H9 (cell line): ENCODE measurements at regions not wholly inside any gene's neighbourhood (a gene's known extent, or its start where the extent isn't known, plus 50 kb on each side); places are given as distances from the start of the nearest gene placed in this dataset.

Experiments used
- DNase-seq: peaks from one replicate; pipeline ENCODE4 v3.0.0-alpha.2; 2017
- H2AFZ ChIP-seq: one replicate; pipeline ENCODE4 v1.6.1; 2013; ENCODE audit warnings: mild to moderate bottlenecking, low read length, control low read depth, moderate library complexity
- H2AK5ac ChIP-seq: 2 replicates; pipeline ENCODE4 v1.6.1; 2013; ENCODE audit warnings: low read length, control low read depth, mixed read lengths; ENCODE audit not compliant: insufficient read length
- H2BK120ac ChIP-seq: one replicate; pipeline ENCODE4 v1.6.1; 2013; ENCODE audit warnings: low read depth, mild to moderate bottlenecking, low read length, control low read depth, inconsistent platforms; ENCODE audit not compliant: poor library complexity, severe bottlenecking
- H2BK12ac ChIP-seq: 2 replicates; pipeline ENCODE4 v1.6.1; 2013; ENCODE audit warnings: low read length, control low read depth, mixed read lengths, low read depth; ENCODE audit not compliant: insufficient read length
- H2BK15ac ChIP-seq: 2 replicates; pipeline ENCODE4 v1.6.1; 2013; ENCODE audit warnings: low read depth, low read length, control low read depth
- H2BK20ac ChIP-seq: one replicate; pipeline ENCODE4 v1.6.1; 2013; ENCODE audit warnings: low read depth, mild to moderate bottlenecking, low read length, control low read depth, inconsistent platforms; ENCODE audit not compliant: poor library complexity, severe bottlenecking
- H2BK5ac ChIP-seq: 2 replicates; pipeline ENCODE4 v1.6.1; 2013; ENCODE audit warnings: low read length, control low read depth, mixed read lengths; ENCODE audit not compliant: insufficient read length
- H3K14ac ChIP-seq: 2 replicates; pipeline ENCODE4 v1.6.1; 2013; ENCODE audit warnings: low read length, control low read depth; ENCODE audit not compliant: insufficient read depth
- H3K18ac ChIP-seq: 2 replicates; pipeline ENCODE4 v1.6.1; 2013; ENCODE audit warnings: low read depth, mild to moderate bottlenecking, mixed read lengths, low read length, control low read depth; ENCODE audit not compliant: insufficient read length
- H3K23ac ChIP-seq: 2 replicates; pipeline ENCODE4 v1.6.1; 2013; ENCODE audit warnings: low read length, control low read depth, mixed read lengths, low read depth; ENCODE audit not compliant: insufficient read length
- H3K23me2 ChIP-seq: 2 replicates; pipeline ENCODE4 v1.6.1; 2013; ENCODE audit warnings: low read depth, mild to moderate bottlenecking, mixed read lengths, low read length, control low read depth; ENCODE audit not compliant: insufficient read length, poor library complexity, severe bottlenecking
- H3K27ac ChIP-seq: 2 replicates; pipeline ENCODE4 v1.5.1; 2013; ENCODE audit warnings: low read length, control low read depth, mixed read lengths, low read depth; ENCODE audit not compliant: insufficient read length
- H3K27me3 ChIP-seq: 2 replicates; pipeline ENCODE4 v1.6.1; 2013; ENCODE audit warnings: low read length, control low read depth, inconsistent platforms; ENCODE audit not compliant: insufficient read depth
- H3K4ac ChIP-seq: 2 replicates; pipeline ENCODE4 v1.6.1; 2013; ENCODE audit warnings: low read depth, mild to moderate bottlenecking, control low read depth, inconsistent platforms, low read length, moderate library complexity
- H3K4me1 ChIP-seq: 2 replicates; pipeline ENCODE4 v1.6.1; 2013; ENCODE audit warnings: low read length, control low read depth, inconsistent platforms; ENCODE audit not compliant: insufficient read depth
- H3K4me2 ChIP-seq: 2 replicates; pipeline ENCODE4 v1.6.1; 2013; ENCODE audit warnings: low read length, control low read depth, mixed read lengths; ENCODE audit not compliant: insufficient read length, insufficient read depth
- H3K56ac ChIP-seq: 2 replicates; pipeline ENCODE4 v1.6.1; 2013; ENCODE audit warnings: low read depth, mild to moderate bottlenecking, mixed read lengths, low read length, control low read depth; ENCODE audit not compliant: insufficient read length
- H3K79me1 ChIP-seq: 2 replicates; pipeline ENCODE4 v1.6.1; 2013; ENCODE audit warnings: low read depth, mild to moderate bottlenecking, moderate library complexity, low read length, control low read depth, inconsistent platforms; ENCODE audit not compliant: insufficient read depth, poor library complexity, severe bottlenecking
- H3K79me2 ChIP-seq: 2 replicates; pipeline ENCODE4 v1.6.1; 2013; ENCODE audit warnings: low read length, control low read depth, inconsistent platforms; ENCODE audit not compliant: insufficient read depth
- H3K9ac ChIP-seq: 2 replicates; pipeline ENCODE4 v1.6.1; 2013; ENCODE audit warnings: low read length, control low read depth, mixed read lengths; ENCODE audit not compliant: insufficient read length; ENCODE audit errors: extremely low read depth
- H3K9me3 ChIP-seq: one replicate; pipeline ENCODE4 v1.6.1; 2013; ENCODE audit warnings: low read depth, low read length, inconsistent platforms; ENCODE audit not compliant: control insufficient read depth
- H3T11ph ChIP-seq: one replicate; pipeline ENCODE4 v1.6.1; 2013; ENCODE audit warnings: mild to moderate bottlenecking, low read length, control low read depth, inconsistent platforms
- H4K20me1 ChIP-seq: one replicate; pipeline ENCODE4 v1.6.1; 2013; ENCODE audit not compliant: control insufficient read depth, insufficient read length, insufficient read depth
- H4K5ac ChIP-seq: 2 replicates; pipeline ENCODE4 v1.6.1; 2013; ENCODE audit warnings: low read depth, mild to moderate bottlenecking, mixed read lengths, low read length, control low read depth; ENCODE audit not compliant: insufficient read length
- H4K8ac ChIP-seq: replicated peaks from 2 replicates; pipeline ENCODE4 v1.6.1; 2013; ENCODE audit warnings: low read length, control low read depth, mixed read lengths, low read depth; ENCODE audit not compliant: insufficient read length
- H4K91ac ChIP-seq: 2 replicates; pipeline ENCODE4 v1.6.1; 2013; ENCODE audit warnings: low read depth, mild to moderate bottlenecking, moderate library complexity, mixed read lengths, low read length, control low read depth; ENCODE audit not compliant: insufficient read length
- H3K27ac Mint-ChIP-seq, 3 experiments: 2 replicates in 2 of 3; 3 replicates in 1 of 3; pipeline ENCODE4 v1.8.0; 2020 to 2021; ENCODE audit warnings: mixed read lengths in 3 of 3, mild to moderate bottlenecking in 1 of 3, moderate library complexity in 1 of 3
- H3K27me3 Mint-ChIP-seq: 2 replicates; pipeline ENCODE4 v1.8.0; 2021; ENCODE audit warnings: low read depth, mild to moderate bottlenecking, moderate library complexity, mixed read lengths
- H3K36me3 Mint-ChIP-seq, 3 experiments: 2 replicates in 2 of 3; 3 replicates in 1 of 3; pipeline ENCODE4 v1.8.0; 2020 to 2021; ENCODE audit warnings: low read depth in 3 of 3, mixed read lengths in 3 of 3; ENCODE audit not compliant: insufficient read depth in 1 of 3
- H3K4me1 Mint-ChIP-seq, 2 experiments: 2 replicates each; pipeline ENCODE4 v1.8.0; 2020; ENCODE audit warnings: mixed read lengths in 2 of 2
- H3K4me3 Mint-ChIP-seq, 2 experiments: 2 replicates in 1 of 2; 3 replicates in 1 of 2; pipeline ENCODE4 v1.8.0; 2020 to 2021; ENCODE audit warnings: mild to moderate bottlenecking in 2 of 2, mixed read lengths in 2 of 2, moderate library complexity in 1 of 2
- H3K9me3 Mint-ChIP-seq, 2 experiments: 2 replicates in 1 of 2; 3 replicates in 1 of 2; pipeline ENCODE4 v1.8.0; 2020; ENCODE audit warnings: mild to moderate bottlenecking in 2 of 2, mixed read lengths in 2 of 2, moderate library complexity in 1 of 2
- CTCF ChIP-seq: fragments of 200-600 bp; sonication (generic); conservative IDR thresholded peaks from 3 replicates; pipeline ENCODE4 v1.8.0; 2021; ENCODE audit warnings: antibody characterized with exemption, mild to moderate bottlenecking
- WGBS: extraction: QIAGEN DNeasy Blood & Tissue Kit; methylation state at CpG from one replicate; pipeline ENCODE4 v1.1.7; 2013; ENCODE audit warnings: missing lambda C conversion rate, low lambda C conversion rate, mixed read lengths; ENCODE audit not compliant: insufficient read length; ENCODE audit errors: extremely low coverage; 5-methylcytosine and 5-hydroxymethylcytosine counted together

GRCh38 chr5:171657473-171657872 lies 128.1 kb upstream of the SMIM23 start:
- Histone ChIP-seq H3K4ac (no peak overlapping the region), H2BK15ac (no peak overlapping the region), H2BK5ac (no peak overlapping the region), H4K20me1 (no peaks in the 10 kb centered on the region), H3K27ac (no peak overlapping the region), H3K4me2 (no peak overlapping the region), H4K91ac (no peak overlapping the region), H3K27me3 (no peaks in the 10 kb centered on the region), H4K5ac (no peak overlapping the region), H2BK120ac (no peak overlapping the region), H3K23me2 (no peaks in the 10 kb centered on the region), H2AFZ (no peak overlapping the region), H3K79me1 (no peaks in the 10 kb centered on the region), H3K9me3 (no peaks in the 10 kb centered on the region), H3K23ac (no peak overlapping the region), H2BK20ac (no peak overlapping the region), H2BK12ac (no peak overlapping the region), H3K14ac (no peak overlapping the region), H3K56ac (no peak overlapping the region), H3K9ac (no peak overlapping the region), H3K18ac (no peak overlapping the region), H4K8ac (no peak overlapping the region), H3T11ph (no peak overlapping the region), H3K79me2 (no peaks in the 10 kb centered on the region), H3K4me1 (no peaks in the 10 kb centered on the region), H2AK5ac (no peak overlapping the region)
- DNase-seq, result no peak
- peaks cover 0 to 3% of the 10 kb centered on the region in 2 experiments; a peak in 1 of 4 replicates for H3K4me1 Mint-ChIP-seq
- H3K27ac Mint-ChIP-seq, result no peak overlapping the region; a peak in 1 of 7 replicates
- H3K9me3 Mint-ChIP-seq, result peaks cover 7% of the 10 kb centered on the region in 2 experiments
- WGBS, result no CpG with 5 or more reads among the region's 2 CpGs
- H3K36me3 Mint-ChIP-seq, result peaks cover 0 to 7% (median 0%) of the 10 kb centered on the region in 3 experiments; a peak in 4 of 7 replicates
- TF ChIP-seq CTCF, result no peak
- H3K27me3 Mint-ChIP-seq, result no peaks in the 10 kb centered on the region; the same call in 1 of the 2 replicates
- no peak overlapping the region for H3K4me3 Mint-ChIP-seq
